ENCODE measurements at regions not wholly inside any gene's neighbourhood (a gene's known extent, or its start where the extent isn't known, plus 50 kb on each side); places are given as distances from the start of the nearest gene placed in this dataset.

GRCh38 chr4:43238008-43238407, 345.5 kb downstream of the GRXCR1 start:
- TF ChIP-seq ZNF830 (tag by site-specific recombination; IDR thresholded peaks at IDR 0.05; ENCODE audit: low read depth) (no peak), ZNF239 (tag by site-specific recombination; IDR thresholded peaks at IDR 0.05) (no peak), GLI4 (tag by site-specific recombination; IDR thresholded peaks at IDR 0.05) (no peak), ZNF747 (tag by site-specific recombination; IDR thresholded peaks at IDR 0.05) (no peak), SETDB1 (IDR thresholded peaks at IDR 0.05; ENCODE audit: insufficient read length, low read length) (no peak), ZNF404 (tag by site-specific recombination; IDR thresholded peaks at IDR 0.05) (no peak), REPIN1 (tag by site-specific recombination; IDR thresholded peaks at IDR 0.05; ENCODE audit: low read depth) (no peak)
- TF ChIP-seq, protein P1, sequence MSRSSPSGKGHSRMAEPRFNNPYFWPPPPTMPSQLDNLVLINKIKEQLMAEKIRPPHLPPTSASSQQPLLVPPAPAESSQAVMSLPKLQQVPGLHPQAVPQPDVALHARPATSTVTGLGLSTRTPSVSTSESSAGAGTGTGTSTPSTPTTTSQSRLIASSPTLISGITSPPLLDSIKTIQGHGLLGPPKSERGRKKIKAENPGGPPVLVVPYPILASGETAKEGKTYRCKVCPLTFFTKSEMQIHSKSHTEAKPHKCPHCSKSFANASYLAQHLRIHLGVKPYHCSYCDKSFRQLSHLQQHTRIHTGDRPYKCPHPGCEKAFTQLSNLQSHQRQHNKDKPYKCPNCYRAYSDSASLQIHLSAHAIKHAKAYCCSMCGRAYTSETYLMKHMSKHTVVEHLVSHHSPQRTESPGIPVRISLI (tag by site-specific recombination; IDR thresholded peaks at IDR 0.05), result no peak
- ChIA-PET POLR2A (no interaction called here), CTCF (interaction anchor here (0.6 kb wide), 1 partner anchor 209 kb away, joined by 3 read pairs; no protein-coding TSS in a partner anchor)
- Histone ChIP-seq H3K4me1 (ENCODE audit: control insufficient read depth, insufficient read depth, low read length) (no peaks in the 10 kb centered on the region), H3K27ac (ENCODE audit: extremely low read depth, low read depth, low read length) (no peak overlapping the region), H3K36me3 (ENCODE audit: control insufficient read depth in 2 of 2, insufficient read depth in 1 of 2, low read length in 2 of 2) (no peaks in the 10 kb centered on the region), H3K4me3 (ENCODE audit: low read depth, low read length) (no peak overlapping the region), H3K9me3 (ENCODE audit: control insufficient read depth, insufficient read depth, low read depth, low read length) (no peaks in the 10 kb centered on the region)

- Histone ChIP-seq H3K36me3 (ENCODE audit: control insufficient read depth in 2 of 2, insufficient read depth in 1 of 2, low read length in 2 of 2) (no peaks in the 10 kb centered on the region), H3K4me1 (ENCODE audit: control insufficient read depth, insufficient read depth, low read length) (no peaks in the 10 kb centered on the region), H3K4me3 (ENCODE audit: low read depth, low read length) (no peak overlapping the region), H3K9me3 (ENCODE audit: control insufficient read depth, insufficient read depth, low read depth, low read length) (no peaks in the 10 kb centered on the region), H3K27ac (ENCODE audit: extremely low read depth, low read depth, low read length) (no peak overlapping the region)
- POLR2A ChIA-PET, result no interaction called here
- CTCF ChIA-PET, result no interaction called here
- TF ChIP-seq SCRT1 (tag by site-specific recombination; IDR thresholded peaks at IDR 0.05; ENCODE audit: borderline replicate concordance) (no peak), WT1 (tag by site-specific recombination; IDR thresholded peaks at IDR 0.05) (no peak), ZNF398 (tag by site-specific recombination; IDR thresholded peaks at IDR 0.05) (no peak), ZNF76 (tag by site-specific recombination; IDR thresholded peaks at IDR 0.05; ENCODE audit: borderline replicate concordance, low read depth) (no peak), ZNF157 (tag by site-specific recombination; IDR thresholded peaks at IDR 0.05) (no peak), ZSCAN23 (tag by site-specific recombination; IDR thresholded peaks at IDR 0.05) (no peak), OSR2 (tag by site-specific recombination; IDR thresholded peaks at IDR 0.05) (no peak), KLF8 (tag by site-specific recombination; IDR thresholded peaks at IDR 0.05) (no peak), ZSCAN16 (tag by site-specific recombination; IDR thresholded peaks at IDR 0.05) (no peak), REST (tag by site-specific recombination; IDR thresholded peaks at IDR 0.05) (no peak)
Measured at GRCh38 chr4:43238585-43238984, 346.1 kb downstream of the GRXCR1 start.
